PFSK-1 (cell line): ENCODE measurements at regions not wholly inside any gene's neighbourhood (a gene's known extent, or its start where the extent isn't known, plus 50 kb on each side); places are given as distances from the start of the nearest gene placed in this dataset.

Source experiments
- FOXP2 ChIP-seq: optimal IDR thresholded peaks from 2 replicates; pipeline ENCODE3; 2011; ENCODE audit warnings: borderline replicate concordance, control low read depth, inconsistent platforms; ENCODE audit not compliant: insufficient read depth; ENCODE audit errors: extremely low read length, extremely low read depth
- POLR2AphosphoS5 ChIP-seq: IDR thresholded peaks from 2 replicates; pipeline ENCODE4 v1.6.1; 2012; ENCODE audit warnings: low read depth, mild to moderate bottlenecking, control low read depth, low read length, moderate library complexity
- REST ChIP-seq, 2 experiments: IDR thresholded peaks; 2 replicates each; pipeline versions ENCODE4 v1.6.1 to v1.8.0; 2011 to 2012; ENCODE audit warnings: low read depth in 2 of 2, low read length in 2 of 2, control low read depth in 1 of 2, inconsistent platforms in 1 of 2, mild to moderate bottlenecking in 1 of 2, moderate library complexity in 1 of 2; ENCODE audit not compliant: insufficient read depth in 1 of 2
- SIN3A ChIP-seq: IDR thresholded peaks from 2 replicates; pipeline ENCODE4 v1.6.1; 2012; ENCODE audit warnings: mild to moderate bottlenecking, low read length, moderate library complexity, borderline replicate concordance; ENCODE audit not compliant: insufficient read depth
- TAF1 ChIP-seq: IDR thresholded peaks from 2 replicates; pipeline ENCODE4 v1.6.1; 2012; ENCODE audit warnings: low read length, control low read depth, borderline replicate concordance; ENCODE audit not compliant: insufficient read depth

GRCh38 chr6:147105786-147106185 is 98.4 kb upstream of the STXBP5 start:
- TF ChIP-seq TAF1 (no peak), FOXP2 (no peak), SIN3A (no peak), POLR2AphosphoS5 (no peak), REST (IDR thresholded peaks at IDR 0.05; ENCODE audit: insufficient read depth in 1 of 2, low read depth in 2 of 2, low read length in 2 of 2) (no peak)

GRCh38 chr6:147106759-147107401 is 97.3 kb upstream of the STXBP5 start:
- TF ChIP-seq FOXP2 (no peak), REST (IDR thresholded peaks at IDR 0.05; ENCODE audit: insufficient read depth in 1 of 2, low read depth in 2 of 2, low read length in 2 of 2) (no peak), TAF1 (no peak), SIN3A (no peak), POLR2AphosphoS5 (no peak)

DNA sequence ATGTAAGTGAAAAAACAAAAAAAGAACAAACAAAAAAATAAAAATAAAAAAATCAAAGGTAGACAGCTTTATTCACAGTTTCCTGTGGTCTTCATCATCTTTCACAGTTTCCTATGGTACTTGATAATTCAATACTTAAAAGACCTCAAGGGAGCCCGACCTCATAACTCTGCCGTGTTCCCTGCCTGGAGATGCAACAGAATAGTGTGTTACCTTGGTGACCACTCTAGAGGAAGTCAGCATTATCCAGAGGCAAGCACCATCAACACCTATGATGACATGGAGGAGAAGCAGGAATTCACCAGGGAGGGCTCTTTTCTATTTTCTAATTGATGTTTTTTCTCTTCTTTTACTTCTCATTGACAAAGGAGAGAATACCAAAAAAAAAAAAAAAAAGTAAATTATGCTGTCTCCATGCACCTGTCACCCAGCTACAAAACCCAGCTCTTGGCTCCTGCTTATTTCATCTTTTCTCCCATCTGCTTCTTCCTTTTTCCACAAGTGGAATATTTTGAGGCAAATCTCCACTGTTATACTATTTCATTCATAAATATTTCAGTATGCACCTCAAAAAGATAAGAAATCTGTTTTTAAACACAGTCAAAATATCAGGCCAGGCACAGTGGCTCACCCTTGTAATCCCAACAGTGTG is 95.8 kb upstream of the STXBP5 start:
- TF ChIP-seq REST (IDR thresholded peaks at IDR 0.05; ENCODE audit: insufficient read depth in 1 of 2, low read depth in 2 of 2, low read length in 2 of 2): no peak
- TF ChIP-seq FOXP2: no peak
- no peak for TF ChIP-seq SIN3A
- TF ChIP-seq POLR2AphosphoS5: no peak
- no peak for TF ChIP-seq TAF1

DNA sequence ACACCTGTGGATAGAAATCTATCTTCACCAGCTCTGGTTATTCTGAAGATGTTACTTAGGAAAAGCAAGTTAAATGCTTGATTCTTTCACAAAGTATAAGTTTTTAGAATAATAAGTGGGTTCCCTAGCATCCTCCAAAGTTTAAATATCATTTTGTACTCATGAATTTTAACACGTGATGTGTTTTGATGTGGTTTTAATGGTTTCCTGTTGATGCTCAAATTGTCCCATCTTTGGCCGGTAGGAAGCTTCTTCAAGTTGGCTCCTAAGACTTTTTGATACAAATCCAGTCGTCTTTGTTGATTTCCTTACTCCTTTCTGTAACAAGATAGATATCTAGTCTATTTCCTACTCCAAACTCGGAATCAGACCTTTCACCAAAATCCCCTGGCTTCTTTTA is 94.5 kb upstream of the STXBP5 start:
- TF ChIP-seq TAF1 (no peak), POLR2AphosphoS5 (no peak), FOXP2 (no peak), REST (IDR thresholded peaks at IDR 0.05; ENCODE audit: insufficient read depth in 1 of 2, low read depth in 2 of 2, low read length in 2 of 2) (no peak), SIN3A (no peak)
